ENCODE measurements at regions not wholly inside any gene's neighbourhood (a gene's known extent, or its start where the extent isn't known, plus 50 kb on each side); places are given as distances from the start of the nearest gene placed in this dataset.

DNA sequence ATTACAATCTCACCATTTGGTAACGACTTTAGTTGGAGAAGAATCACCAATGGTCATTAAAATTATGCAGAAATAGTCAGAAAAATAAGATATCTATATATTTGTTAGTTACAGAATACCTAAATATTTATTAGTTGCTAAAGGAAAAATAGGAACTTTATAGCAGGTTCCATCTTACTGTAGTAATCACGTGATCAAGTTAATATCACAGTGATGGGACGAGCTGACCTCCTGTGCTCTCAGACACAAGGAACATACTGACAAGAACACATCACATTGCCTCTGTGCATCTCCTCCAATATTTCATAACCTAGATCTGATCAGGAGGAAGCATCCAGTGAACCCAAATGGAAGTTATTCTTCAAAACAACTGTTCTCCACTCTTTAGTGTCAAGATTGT, 215.3 kb downstream of the GALR1 start:
- no peak overlapping the region for H3K4me3 ChIP-seq (ENCODE audit: low read depth, poor library complexity, severe bottlenecking)
- intact Hi-C loops (cut with DNase I; ENCODE audit: low total_unique reads): no loop called here
- no peak for DNase-seq (ENCODE audit: low spot score in 2 of 2)
- no peak for TF ChIP-seq POLR2A (IDR thresholded peaks at IDR 0.05)
- TF ChIP-seq, protein P1, sequence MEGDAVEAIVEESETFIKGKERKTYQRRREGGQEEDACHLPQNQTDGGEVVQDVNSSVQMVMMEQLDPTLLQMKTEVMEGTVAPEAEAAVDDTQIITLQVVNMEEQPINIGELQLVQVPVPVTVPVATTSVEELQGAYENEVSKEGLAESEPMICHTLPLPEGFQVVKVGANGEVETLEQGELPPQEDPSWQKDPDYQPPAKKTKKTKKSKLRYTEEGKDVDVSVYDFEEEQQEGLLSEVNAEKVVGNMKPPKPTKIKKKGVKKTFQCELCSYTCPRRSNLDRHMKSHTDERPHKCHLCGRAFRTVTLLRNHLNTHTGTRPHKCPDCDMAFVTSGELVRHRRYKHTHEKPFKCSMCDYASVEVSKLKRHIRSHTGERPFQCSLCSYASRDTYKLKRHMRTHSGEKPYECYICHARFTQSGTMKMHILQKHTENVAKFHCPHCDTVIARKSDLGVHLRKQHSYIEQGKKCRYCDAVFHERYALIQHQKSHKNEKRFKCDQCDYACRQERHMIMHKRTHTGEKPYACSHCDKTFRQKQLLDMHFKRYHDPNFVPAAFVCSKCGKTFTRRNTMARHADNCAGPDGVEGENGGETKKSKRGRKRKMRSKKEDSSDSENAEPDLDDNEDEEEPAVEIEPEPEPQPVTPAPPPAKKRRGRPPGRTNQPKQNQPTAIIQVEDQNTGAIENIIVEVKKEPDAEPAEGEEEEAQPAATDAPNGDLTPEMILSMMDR (IDR thresholded peaks at IDR 0.05): no peak
- WGBS, 2 donors: 72 to 74% methylated on average over 3 of the region's 3 CpGs

DNA sequence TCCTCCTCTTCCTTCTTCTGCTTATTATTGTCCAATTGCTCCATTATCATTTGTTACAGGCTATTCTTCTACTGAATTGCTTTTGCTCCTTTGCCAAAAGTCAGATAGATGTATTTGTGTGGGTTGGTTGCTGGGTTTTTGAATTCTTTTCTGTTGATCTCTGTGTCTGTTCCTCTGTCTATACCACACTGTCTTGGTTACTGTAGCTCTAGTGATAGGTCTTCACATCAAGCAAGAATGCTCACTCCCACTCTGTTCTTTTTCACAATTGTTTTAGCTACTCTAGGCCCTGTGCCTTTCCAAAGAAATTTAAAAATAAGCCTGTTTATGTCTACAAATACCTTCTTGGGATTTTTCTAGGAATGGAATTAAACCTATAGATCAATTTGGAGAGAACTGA, 217.2 kb downstream of the GALR1 start:
- intact Hi-C loops (cut with DNase I; ENCODE audit: low total_unique reads): no loop called here
- no peak for DNase-seq (ENCODE audit: low spot score in 2 of 2)
- H3K4me3 ChIP-seq (ENCODE audit: low read depth, poor library complexity, severe bottlenecking): no peak overlapping the region
- TF ChIP-seq, protein P1 (IDR thresholded peaks at IDR 0.05): no peak
- TF ChIP-seq POLR2A (IDR thresholded peaks at IDR 0.05): no peak

DNA sequence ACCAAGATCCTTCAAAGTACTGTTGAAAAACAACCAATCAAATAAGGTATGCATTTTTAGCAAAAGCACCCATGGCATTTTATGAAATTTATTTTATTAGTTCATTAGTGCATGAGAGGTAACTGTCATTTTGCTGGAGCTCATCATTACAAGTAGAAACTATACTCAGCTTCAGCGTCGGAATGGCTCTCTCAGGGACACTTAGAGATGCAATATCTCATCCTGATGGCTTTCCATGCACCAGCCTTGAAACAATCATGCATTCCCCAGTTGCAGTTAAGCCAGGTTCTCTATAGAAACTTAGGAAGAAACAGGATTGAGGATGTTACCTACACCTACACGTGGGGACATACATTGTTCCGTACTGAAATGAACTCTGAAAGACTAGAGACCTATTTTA, 219.5 kb downstream of the GALR1 start:
- 80 to 89% methylated on average over 4 of the region's 4 CpGs for WGBS, 2 donors
- DNase-seq (ENCODE audit: low spot score in 2 of 2): no peak
- no peak for TF ChIP-seq POLR2A (IDR thresholded peaks at IDR 0.05)
- TF ChIP-seq, protein P1 (IDR thresholded peaks at IDR 0.05): no peak
- intact Hi-C loops (cut with DNase I; ENCODE audit: low total_unique reads): no loop called here
- no peak overlapping the region for H3K4me3 ChIP-seq (ENCODE audit: low read depth, poor library complexity, severe bottlenecking)

DNA sequence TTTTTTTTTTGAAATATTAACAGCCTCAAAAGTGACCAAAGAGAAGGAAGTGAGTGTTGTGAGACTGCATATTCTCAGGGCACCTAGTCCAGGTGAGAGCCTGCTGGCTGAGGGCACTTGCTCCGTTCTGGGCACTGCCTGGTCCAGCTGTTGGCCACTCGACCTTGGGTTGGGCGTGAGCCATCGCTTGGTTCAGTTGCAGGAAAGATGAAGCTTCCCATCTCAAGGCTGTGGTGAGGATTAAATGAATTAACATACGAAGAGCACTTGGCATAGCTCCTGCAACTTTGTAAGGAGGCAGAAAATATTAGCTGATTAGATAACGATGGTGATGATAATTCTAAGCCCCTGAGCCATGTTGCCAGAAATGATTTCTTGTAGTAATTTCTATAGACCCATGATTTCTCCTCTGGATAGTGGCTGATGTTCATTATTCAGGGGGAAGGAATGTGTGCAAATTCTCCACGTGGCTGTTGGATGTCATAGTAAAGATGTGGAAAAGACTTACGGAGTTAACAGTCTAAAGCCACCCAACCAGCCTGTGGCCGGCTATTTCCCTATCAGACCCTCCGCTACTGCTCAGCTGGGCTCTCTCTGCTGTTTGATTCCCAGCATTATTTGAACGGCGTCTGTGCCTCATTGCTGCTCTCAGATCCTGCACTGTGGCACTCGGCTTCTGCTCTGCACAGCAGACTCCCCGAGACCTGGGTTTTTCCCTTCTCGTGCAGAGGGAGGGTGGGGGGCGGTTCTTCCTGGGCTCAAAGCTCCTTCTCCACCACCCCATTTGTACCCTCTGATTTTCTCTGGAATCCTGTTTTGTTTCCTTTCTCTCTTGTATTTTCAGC, 221.1 kb downstream of the GALR1 start:
- intact Hi-C loops (cut with DNase I; ENCODE audit: low total_unique reads): no loop called here
- DNase-seq (ENCODE audit: low spot score in 2 of 2): no peak
- no peak overlapping the region for H3K4me3 ChIP-seq (ENCODE audit: low read depth, poor library complexity, severe bottlenecking)
- WGBS, 2 donors: 57 to 64% methylated on average over 16 of the region's 16 CpGs
- no peak for TF ChIP-seq POLR2A (IDR thresholded peaks at IDR 0.05)
- TF ChIP-seq, protein P1 (IDR thresholded peaks at IDR 0.05): no peak

DNA sequence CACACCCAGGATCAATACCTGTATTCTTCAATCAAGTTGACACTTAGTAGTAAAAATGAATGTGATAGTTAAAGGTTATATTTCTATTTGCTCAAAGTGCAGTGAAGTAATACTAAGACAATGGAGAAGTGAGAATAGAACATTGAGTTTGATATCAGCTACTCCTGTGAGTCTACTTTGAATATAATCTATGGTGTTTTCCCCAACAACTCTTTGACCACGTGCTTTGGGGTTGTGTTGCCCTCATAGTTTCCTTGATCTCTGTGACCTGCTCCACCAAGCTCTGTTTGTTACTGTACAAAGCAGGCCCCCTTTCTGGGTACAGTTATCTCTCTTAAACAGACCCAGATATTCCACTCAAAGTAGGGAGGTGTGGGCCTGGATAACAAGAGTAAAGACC, 222.9 kb downstream of the GALR1 start:
- intact Hi-C loops (cut with DNase I; ENCODE audit: low total_unique reads): no loop called here
- H3K4me3 ChIP-seq (ENCODE audit: low read depth, poor library complexity, severe bottlenecking): no peak overlapping the region
- no peak for TF ChIP-seq POLR2A (IDR thresholded peaks at IDR 0.05)
- TF ChIP-seq, protein P1 (IDR thresholded peaks at IDR 0.05): no peak
- DNase-seq (ENCODE audit: low spot score in 2 of 2): no peak
- 67 to 85% methylated on average over 1 of the region's 1 CpG for WGBS, 2 donors
